ENCODE measurements at regions not wholly inside any gene's neighbourhood (a gene's known extent, or its start where the extent isn't known, plus 50 kb on each side); places are given as distances from the start of the nearest gene placed in this dataset.
"Not testable (repeated sequence)": the region's sequence is repeated elsewhere in the genome, so short reads cannot be mapped to it uniquely, and the experiment has no call there.

GRCh38 chr15:87537295-87537694 lies 719.2 kb downstream of the NTRK3 start:
- no peak for TF ChIP-seq CTCF (IDR thresholded peaks at IDR 0.05; ENCODE audit: low read depth, low read length)
- H3K4me3 ChIP-seq (replicated peaks in 1 of 2; ENCODE audit: low read depth in 2 of 2, low read length in 2 of 2) = no peak overlapping the region
- no peak for DNase-seq (ENCODE audit: low read depth in 2 of 2)

- H3K4me3 ChIP-seq (replicated peaks in 1 of 2; ENCODE audit: low read depth in 2 of 2, low read length in 2 of 2); DNase-seq (ENCODE audit: low read depth in 2 of 2): not testable (repeated sequence)
Measured at GRCh38 chr15:87533637-87534036, 722.9 kb downstream of the NTRK3 start.

- no peak for TF ChIP-seq CTCF (IDR thresholded peaks at IDR 0.05; ENCODE audit: low read depth, low read length)
- DNase-seq (ENCODE audit: low read depth in 2 of 2) = peak in 1 of 2 donors; percentile 9
Measured at GRCh38 chr15:87528873-87529272, 727.7 kb downstream of the NTRK3 start.

GRCh38 chr15:87527875-87528274 lies 728.7 kb downstream of the NTRK3 start:
- no peak for DNase-seq (ENCODE audit: low read depth in 2 of 2)
- TF ChIP-seq CTCF (IDR thresholded peaks at IDR 0.05; ENCODE audit: low read depth, low read length) = no peak
- no peak overlapping the region for H3K4me3 ChIP-seq (replicated peaks in 1 of 2; ENCODE audit: low read depth in 2 of 2, low read length in 2 of 2)

More at GRCh38 chr15:87528873-87529272, 727.7 kb downstream of the NTRK3 start:
- H3K4me3 ChIP-seq (replicated peaks in 1 of 2; ENCODE audit: low read depth in 2 of 2, low read length in 2 of 2) = no peak overlapping the region

- H3K4me3 ChIP-seq (replicated peaks in 1 of 2; ENCODE audit: low read depth in 2 of 2, low read length in 2 of 2) = no peak overlapping the region
- DNase-seq (ENCODE audit: low read depth in 2 of 2) = peak in 1 of 2 donors; percentile 8
- no peak for TF ChIP-seq CTCF (IDR thresholded peaks at IDR 0.05; ENCODE audit: low read depth, low read length)
Measured at GRCh38 chr15:87527416-87527815, 729.1 kb downstream of the NTRK3 start.

- no peak overlapping the region for H3K4me3 ChIP-seq (replicated peaks in 1 of 2; ENCODE audit: low read depth in 2 of 2, low read length in 2 of 2)
- DNase-seq (ENCODE audit: low read depth in 2 of 2) = peak in 1 of 2 donors; percentile 26
- no peak for TF ChIP-seq CTCF (IDR thresholded peaks at IDR 0.05; ENCODE audit: low read depth, low read length)
Measured at GRCh38 chr15:87523516-87523915, 733.0 kb downstream of the NTRK3 start.

GRCh38 chr15:87522997-87523396 lies 733.5 kb downstream of the NTRK3 start:
- no peak overlapping the region for H3K4me3 ChIP-seq (replicated peaks in 1 of 2; ENCODE audit: low read depth in 2 of 2, low read length in 2 of 2)
- peak in 1 of 2 donors; percentile 76 for DNase-seq (ENCODE audit: low read depth in 2 of 2)
- no peak for TF ChIP-seq CTCF (IDR thresholded peaks at IDR 0.05; ENCODE audit: low read depth, low read length)
